Activated CD4-positive, alpha-beta T cell treated with anti-CD3 and anti-CD28 coated beads, Interleukin-2, amount 50 U/mL, for 4 hours (primary cell): ENCODE measurements at regions not wholly inside any gene's neighbourhood (a gene's known extent, or its start where the extent isn't known, plus 50 kb on each side); places are given as distances from the start of the nearest gene placed in this dataset.
"Not testable (repeated sequence)": the region's sequence is repeated elsewhere in the genome, so short reads cannot be mapped to it uniquely, and the experiment has no call there.

ENCODE experiments used
- DNase-seq, 2 experiments: peaks; one replicate each; pipeline ENCODE4 v3.0.0-alpha.2; 2020

- no peak for DNase-seq
These were observed 115.2 kb upstream of the MDFIC start for GRCh38 chr7:114806590-114807162.

- DNase-seq, result no peak
These were observed 109.3 kb upstream of the MDFIC start for GRCh38 chr7:114812570-114812969.

GRCh38 chr7:114813624-114814023 lies 108.3 kb upstream of the MDFIC start:
- DNase-seq, result no peak

- DNase-seq, result not testable (repeated sequence)
These were observed 104.9 kb upstream of the MDFIC start for GRCh38 chr7:114817036-114817435.

- no peak for DNase-seq
These were observed 103.4 kb upstream of the MDFIC start for GRCh38 chr7:114818501-114818900.

- no peak for DNase-seq
These were observed 102.1 kb upstream of the MDFIC start for GRCh38 chr7:114819616-114820362.

- no peak for DNase-seq
These were observed 100.6 kb upstream of the MDFIC start for GRCh38 chr7:114821030-114821900.

GRCh38 chr7:114822131-114822530 lies 99.8 kb upstream of the MDFIC start:
- DNase-seq, result no peak

GRCh38 chr7:114822844-114823243 lies 99.0 kb upstream of the MDFIC start:
- no peak for DNase-seq

GRCh38 chr7:114823290-114823689 lies 98.6 kb upstream of the MDFIC start:
- no peak for DNase-seq

GRCh38 chr7:114825423-114825951 lies 96.4 kb upstream of the MDFIC start:
- DNase-seq, result peak in 1 of 2 experiments; percentile 11

- DNase-seq, result no peak
These were observed 90.9 kb upstream of the MDFIC start for GRCh38 chr7:114830952-114831351.

- no peak for DNase-seq
These were observed 88.8 kb upstream of the MDFIC start for GRCh38 chr7:114832906-114833595.

GRCh38 chr7:114835303-114835702 lies 86.6 kb upstream of the MDFIC start:
- DNase-seq, result no peak

- no peak for DNase-seq
These were observed 86.0 kb upstream of the MDFIC start for GRCh38 chr7:114835861-114836260.

GRCh38 chr7:114842551-114843065 lies 79.3 kb upstream of the MDFIC start:
- DNase-seq, result no peak

- no peak for DNase-seq
These were observed 78.8 kb upstream of the MDFIC start for GRCh38 chr7:114843102-114843501.

GRCh38 chr7:114851406-114852061 lies 70.4 kb upstream of the MDFIC start:
- DNase-seq, result no peak

- no peak for DNase-seq
These were observed 69.6 kb upstream of the MDFIC start for GRCh38 chr7:114852293-114852692.

- DNase-seq, result no peak
These were observed 68.7 kb upstream of the MDFIC start for GRCh38 chr7:114853189-114853588.

GRCh38 chr7:114854369-114854768 lies 67.5 kb upstream of the MDFIC start:
- DNase-seq, result no peak

- DNase-seq, result no peak
These were observed 65.3 kb upstream of the MDFIC start for GRCh38 chr7:114856625-114857024.
